ENCODE measurements at regions not wholly inside any gene's neighbourhood (a gene's known extent, or its start where the extent isn't known, plus 50 kb on each side); places are given as distances from the start of the nearest gene placed in this dataset.
"Not testable (repeated sequence)": the region's sequence is repeated elsewhere in the genome, so short reads cannot be mapped to it uniquely, and the experiment has no call there.

DNA sequence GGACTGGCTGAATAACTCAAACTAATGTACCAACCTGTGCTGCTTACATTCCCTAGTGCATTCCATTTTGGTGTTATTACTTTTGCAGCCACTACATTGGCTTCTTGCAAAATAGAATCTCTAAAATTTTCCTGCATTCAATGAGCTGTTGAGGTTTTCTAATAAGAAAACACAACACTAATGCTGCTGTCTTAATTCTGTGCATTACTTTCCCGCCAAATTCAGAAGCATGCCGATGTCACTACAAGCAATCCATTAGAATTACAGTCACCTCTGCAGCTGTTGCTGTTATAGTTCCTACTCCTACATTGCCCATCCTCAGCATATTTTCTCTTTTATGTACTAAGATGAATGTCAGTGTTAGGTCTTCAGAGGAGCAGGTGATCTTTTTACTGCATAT lies 359.5 kb downstream of the HACE1 start:
- no peak for DNase-seq

DNA sequence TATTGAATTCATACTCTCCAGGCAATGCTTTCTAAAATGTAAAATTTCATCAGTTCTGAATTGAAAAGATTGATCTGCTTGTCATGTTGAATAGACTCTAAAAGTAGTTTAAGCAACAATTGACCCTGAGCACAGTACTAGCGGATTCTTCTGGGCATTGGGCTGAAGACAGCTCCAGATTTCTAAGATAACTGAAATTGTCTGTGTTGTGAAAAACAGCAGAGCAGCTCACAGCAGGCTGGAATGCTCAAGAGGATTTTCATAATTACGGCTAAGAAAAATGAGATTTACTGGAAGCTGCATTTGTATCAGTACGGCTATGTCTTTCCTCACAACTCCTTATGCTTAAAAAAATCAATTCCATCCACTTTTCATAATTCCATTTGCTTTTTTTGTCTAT lies 373.7 kb downstream of the HACE1 start:
- no peak for DNase-seq

DNA sequence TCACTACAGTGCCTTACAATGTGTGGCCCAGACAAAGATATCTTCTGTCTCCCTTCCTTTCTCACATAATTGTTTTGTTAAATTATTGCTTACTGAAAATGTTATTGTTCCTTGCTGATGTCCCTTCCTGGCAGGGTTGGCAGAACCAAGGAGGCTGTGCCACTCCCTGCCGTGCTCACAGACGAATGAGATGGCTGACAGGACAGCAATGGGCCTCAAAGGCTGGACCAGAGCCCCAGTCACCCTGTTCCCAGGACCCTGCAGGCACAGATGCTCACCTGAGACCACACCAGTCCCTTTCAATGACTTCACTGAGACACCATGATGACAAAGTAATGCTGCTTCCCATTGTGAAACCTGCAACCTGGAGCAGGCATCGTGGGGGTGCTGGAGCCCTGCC lies 375.1 kb downstream of the HACE1 start:
- no peak for DNase-seq

DNA sequence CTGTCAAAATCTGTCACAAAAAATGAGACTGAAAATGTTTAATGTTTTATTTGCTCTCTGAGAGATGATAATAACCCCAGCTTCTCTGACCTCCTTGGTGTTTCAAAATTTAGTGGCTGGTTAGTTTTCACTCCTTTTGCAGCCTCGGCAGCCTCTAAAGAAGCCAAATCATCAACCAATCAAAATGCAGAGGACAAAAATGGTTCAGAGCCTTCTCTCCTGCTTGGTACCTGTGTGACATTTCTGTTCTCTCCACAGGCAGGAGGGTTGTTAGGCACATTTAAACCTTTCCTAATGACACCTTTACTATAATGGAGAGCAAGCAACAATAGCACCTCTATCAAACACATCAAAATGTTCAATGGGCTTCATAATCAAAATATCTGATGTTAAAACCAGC lies 375.5 kb downstream of the HACE1 start:
- DNase-seq, result no peak

DNA sequence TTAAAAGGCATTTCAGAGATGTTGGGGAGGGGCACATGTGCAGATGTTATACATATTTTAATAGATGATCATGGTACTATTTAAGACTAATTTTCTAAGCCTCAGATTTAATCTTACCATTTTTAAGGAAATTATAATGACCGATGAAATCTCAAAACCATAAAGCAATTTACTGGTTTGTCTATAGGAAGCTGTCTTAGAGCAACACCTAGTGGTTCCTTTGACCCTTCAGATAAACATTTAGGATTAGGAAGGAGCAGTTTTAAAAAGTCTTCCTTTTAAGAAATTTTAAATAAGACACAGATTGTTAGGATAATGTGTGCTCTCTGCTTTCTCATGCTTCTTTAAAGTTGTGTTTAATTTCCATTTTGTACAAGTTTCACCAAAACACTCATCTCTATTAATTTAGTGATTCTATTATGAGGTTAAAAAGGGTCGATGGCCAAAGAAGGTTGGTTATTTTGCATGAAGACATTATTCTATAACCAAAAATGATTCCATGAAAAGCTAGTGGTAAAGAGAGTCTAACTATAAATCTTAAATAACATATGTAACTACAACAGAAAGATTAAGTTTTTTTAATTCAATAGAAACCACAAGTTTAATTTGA lies 376.4 kb downstream of the HACE1 start:
- no peak for DNase-seq

DNA sequence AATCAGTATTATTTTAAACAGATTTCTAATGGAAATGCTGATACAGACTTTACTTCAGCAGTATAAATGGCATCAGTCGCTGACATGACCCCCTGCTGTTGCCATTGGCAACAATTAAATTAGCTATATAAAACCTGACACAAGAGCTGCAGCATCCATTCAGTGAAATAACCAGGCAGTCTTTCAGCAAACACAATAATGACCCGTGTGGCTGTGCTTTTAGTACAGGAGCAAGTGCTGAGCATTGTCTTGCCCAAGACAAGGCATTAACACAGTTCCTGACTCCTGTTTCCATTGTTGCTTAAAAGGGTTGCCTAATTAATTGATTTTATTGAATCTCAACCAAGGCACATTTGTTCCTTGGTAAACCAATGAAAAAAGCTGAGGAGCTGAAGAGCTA lies 382.1 kb downstream of the HACE1 start:
- DNase-seq, result no peak

DNA sequence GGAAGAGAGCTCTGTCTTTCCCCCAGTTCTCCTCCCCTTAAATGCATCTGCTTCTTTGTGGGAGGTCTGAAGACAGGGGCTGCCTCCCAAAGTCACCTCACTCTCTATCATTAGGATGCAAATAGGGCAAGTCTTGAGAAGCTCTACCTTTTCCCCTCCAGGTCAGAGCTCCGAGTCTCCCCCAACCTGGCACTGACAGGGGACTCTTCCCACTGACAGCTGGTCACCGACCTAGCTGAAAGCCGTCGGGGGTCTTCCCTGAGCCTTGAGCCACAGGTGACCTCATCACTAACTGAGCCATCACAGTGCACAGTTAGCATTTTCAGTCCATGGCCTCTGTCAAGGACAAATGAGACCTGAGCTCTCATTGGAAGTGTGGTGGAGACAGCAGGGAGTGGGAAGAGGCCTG lies 386.7 kb downstream of the HACE1 start:
- DNase-seq, result no peak

DNA sequence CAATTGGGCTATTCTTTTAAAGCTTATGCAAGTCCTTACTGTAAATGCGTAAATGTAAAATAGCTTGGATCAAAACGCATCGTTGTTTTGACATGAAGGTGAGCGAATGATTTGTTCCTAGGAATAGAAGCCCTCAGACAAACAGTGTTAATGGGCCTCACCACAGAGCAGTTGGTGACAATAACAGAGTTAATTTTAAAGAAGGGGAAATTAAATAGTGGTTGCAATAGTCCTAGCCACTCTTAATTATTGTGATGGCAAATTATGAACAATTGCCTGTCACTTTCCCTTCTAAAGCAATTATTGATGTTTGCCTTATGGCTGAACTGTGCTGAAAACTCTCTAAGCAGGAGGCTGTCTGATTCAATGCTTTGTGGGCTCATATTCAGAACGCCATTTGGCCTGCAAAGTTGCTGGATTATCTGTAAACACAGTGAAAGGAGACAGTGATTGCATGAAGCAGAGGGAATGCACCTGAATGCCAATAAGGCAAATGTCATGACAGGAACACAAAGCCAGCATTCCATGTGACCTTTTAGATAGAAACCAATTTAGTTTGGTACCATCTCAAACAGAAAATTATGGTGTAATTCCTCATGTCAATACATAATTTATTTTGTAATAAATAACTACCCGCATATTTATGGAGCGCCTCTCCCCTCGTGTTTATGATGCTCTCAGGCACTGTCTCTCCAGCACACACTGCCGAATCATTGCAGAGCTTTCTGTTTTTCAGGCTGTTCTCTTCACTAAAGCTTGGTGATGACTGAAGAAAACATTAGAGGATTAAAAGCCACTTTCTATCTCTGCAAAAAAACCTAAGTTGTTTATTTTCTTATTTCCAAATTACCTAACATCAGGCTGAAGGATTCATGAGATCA lies 387.5 kb downstream of the HACE1 start:
- DNase-seq, result no peak

DNA sequence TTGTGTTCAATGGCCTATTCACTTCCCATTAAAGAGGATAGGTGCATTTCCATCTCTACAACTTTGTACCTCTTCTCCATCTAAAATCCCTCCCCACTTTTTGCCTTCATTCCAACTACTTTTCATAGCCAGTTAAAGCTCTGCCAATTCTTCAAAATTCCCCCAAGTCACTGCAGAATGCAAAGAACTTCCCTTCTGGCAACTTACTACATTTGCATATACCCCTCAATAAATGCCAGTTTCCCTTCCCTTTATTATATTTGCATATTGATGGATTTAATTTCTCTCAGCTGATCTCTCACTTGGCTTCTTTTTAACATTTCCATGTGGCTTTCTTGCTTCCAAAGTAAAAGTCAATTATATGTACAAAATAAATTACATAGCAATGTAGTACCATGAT lies 393.4 kb downstream of the HACE1 start:
- DNase-seq, result no peak

DNA sequence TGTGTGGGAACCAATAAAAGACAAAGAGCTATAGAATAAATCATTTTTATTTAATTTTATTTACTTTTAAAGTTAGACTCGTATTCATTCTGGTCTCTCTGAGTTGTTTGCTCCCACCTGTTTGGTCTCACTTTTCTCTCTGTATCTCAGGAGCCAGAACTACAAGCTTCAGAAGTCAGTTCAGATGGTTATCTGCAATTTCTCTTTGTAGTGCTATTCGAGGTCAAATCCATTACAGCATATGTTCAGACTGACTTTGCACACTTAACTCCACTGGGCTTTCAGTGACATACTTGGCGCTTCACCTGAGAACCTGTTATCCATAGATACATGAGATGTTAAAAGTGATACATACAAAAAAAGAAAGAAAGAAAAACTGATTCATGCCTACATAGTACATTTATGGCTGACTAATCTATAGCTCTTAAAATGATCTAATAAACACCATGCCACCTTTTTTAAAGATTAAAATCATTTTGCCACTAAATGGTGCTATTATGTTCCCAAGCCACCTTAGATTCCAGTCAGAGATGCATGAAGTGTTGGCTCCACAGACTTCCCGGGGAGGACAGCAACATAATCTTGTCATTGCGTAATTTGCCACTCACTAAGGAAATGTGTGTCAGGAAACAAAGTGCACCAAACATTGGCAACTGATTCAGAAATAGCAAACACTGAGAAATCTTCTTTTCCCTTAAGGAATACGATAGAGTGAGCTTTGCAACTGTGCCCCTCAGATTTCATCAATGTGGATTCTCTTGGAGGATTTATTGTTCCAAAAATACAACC lies 396.7 kb downstream of the HACE1 start:
- no peak for DNase-seq

DNA sequence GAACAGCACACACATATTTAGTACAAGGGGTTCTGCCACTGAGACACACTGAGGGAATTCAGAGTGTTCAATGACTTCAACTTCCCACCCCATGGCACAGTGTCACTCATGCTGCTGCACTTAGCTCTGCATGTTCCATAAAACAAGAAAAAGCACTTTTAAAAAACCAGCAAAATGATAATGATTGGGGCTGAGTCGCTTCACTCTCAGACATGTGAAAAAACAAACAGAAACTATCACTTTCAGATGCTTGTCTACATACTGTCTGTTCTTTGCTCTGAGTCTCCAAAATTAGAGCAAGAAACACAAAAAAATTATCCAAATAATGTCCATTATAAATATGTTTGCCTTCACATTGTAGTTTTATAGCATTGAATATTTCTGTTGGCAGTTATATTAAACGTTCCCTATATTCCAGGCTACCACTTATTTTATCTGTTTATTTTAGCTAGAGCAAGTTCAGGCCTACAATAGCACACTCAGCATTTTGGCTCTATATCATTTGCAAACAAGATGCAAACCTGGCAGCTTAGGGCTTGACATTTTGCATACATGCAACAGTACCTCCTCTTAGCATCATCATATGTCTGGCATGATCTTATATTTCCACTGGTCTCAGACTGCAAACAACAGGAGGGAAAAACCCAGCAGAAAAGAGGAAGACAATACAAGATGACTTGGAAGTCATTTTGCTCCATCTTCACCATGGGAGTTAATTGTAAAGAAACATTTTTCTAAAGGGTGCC lies 398.8 kb downstream of the HACE1 start:
- DNase-seq, result no peak

DNA sequence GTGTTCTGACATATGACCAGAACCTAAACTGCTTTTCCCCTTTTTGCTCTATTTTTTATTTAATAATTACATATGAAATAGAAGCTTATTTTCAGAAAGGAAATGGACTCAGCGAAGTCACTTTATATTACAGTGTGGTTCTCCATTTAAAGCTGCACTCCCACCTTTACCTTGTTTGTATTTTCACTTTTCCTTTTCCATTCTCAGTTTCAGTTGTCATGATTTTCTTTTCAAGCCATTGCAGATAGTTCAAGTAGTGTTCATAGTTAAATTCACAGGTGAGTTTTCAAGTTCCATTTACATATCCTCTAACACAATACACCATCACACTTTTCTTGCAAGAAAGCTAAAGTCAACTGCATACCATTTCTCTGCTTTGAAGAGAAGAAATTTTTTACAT lies 400.2 kb downstream of the HACE1 start:
- DNase-seq, result no peak

DNA sequence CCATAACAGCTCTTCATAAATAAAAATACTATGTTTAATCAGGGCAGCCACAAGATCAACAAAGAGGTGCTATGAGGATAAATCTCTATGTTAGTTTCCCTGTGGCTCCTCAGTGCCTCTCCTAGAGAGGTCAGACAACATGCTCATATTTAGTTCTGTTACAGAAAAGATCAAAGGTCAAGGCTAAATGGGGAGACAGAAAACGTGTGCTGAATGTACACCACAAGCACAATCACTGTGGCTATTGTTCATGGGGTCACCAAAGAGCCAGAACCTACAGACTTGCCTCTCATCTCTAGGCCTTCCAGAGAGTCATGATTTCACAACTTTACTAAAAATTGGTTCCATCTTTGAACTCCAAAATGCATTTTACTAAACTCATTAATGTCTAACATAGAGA lies 409.8 kb downstream of the HACE1 start:
- DNase-seq, result no peak

DNA sequence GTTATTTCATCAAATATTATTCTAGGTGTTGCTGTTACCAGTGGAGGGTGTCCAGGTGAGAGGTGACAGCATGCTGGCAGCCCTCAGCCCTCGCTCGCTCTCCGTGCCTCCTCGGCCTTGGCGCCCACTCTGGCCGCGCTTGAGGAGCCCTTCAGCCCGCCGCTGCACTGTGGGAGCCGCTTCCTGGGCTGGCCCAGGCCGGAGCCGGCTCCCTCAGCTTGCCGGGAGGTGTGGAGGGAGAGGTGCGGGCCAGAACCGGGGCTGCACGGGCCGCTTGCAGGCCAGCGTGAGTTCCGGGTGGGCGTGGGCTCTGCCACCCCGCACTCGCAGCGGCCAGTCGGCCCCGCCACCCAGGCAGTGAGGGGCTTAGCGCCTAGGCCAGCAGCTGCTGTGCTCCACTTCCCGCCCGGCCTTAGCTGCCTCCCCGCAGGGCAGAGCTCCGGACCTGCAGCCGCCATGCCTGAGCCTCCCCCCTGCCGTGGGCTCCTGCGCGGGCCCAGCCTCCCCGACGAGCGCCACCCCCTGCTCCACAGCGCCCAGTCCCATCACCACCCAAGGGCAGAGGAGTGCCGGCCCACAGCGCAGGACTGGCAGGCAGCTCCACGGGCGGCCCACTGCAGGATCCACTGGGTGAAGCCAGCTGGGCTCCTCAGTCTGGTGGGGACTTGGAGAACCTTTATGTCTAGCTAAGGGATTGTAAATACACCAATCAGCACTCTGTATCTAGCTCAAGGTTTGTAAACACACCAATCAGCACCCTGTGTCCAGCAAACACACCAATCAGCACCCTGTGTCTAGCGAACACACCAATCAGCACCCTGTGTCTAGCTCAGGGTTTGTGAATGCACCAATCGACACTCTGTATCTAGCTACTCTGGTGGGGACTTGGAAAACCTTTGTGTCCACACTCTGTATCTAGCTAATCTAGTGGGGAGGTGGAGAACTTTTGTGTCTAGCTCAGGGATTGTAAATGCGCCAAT lies 413.3 kb downstream of the HACE1 start:
- not testable (repeated sequence) for DNase-seq

DNA sequence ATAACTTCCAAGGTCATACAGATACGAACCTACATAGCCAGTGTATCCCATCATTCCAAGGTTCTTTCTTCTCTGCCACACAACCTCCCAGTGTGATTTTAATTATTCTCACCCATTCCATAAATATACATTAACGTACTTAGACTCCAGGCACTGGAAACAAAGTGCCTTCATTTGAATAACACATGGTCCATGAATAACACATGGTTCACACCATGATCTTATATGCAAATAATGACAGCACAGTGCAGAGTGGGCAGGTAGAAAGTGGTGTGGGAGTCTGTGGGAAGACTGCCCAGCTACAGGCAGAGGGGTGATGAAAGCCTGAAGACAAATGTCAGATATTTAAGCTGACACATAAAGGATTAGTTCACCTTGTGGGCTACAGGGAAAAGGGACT lies 425.2 kb downstream of the HACE1 start:
- no peak for DNase-seq

DNA sequence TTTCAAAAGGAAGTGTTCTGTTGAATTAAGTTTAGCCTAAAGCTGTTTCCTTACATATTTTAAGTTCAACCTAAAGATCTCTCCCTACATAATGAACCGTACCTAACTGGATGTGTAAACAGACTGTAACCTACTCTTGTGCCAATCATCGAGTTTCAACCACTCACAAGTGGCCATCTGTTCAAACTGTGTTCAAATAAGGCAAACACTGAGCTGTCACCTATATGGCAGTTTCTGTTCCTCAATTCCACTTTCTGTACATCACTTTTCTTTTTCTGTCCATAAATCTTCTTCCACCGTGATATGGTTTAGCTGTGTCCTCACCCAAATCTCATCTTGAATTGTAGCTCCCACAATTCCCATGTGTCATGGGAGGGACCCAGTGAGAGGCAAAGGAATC lies 428.6 kb downstream of the HACE1 start:
- DNase-seq, result no peak

DNA sequence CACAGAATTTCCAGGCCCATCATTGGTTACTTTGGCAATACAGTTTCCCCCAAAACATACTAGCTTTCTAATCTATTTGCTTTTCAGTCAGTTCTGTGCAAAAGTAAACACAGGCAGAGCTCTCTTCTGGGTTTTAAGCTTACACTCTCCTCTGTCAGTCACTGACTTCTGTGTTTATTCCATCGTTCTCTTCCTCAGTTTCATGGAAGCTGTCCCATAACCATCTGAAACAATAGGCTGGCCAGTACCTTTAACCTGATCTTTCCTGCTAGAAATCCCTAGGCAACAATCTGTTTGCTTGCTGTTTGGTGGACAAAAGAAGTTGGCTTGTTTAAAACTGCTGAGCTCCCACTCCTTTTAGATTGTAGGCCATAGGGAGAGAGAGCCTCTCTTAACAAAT lies 431.5 kb downstream of the HACE1 start:
- DNase-seq, result no peak

DNA sequence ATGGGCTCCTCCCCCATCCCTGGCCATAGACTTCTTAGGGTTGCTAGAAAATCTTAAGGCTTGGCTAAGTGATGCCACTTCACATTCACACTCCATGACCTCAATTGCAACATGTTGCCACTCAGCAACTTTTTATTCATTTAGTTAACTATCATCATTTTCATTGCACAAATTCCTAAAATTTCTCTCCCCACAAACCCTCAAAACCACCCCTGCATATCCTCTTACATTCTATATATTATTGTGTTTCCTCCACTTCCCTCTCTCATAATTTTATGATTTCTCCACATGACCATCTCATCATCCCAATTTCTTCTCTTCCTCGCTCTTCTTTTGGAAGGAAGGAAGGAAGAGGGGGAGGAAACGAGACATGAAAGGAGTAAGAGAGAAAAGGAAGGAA lies 436.0 kb downstream of the HACE1 start:
- no peak for DNase-seq

DNA sequence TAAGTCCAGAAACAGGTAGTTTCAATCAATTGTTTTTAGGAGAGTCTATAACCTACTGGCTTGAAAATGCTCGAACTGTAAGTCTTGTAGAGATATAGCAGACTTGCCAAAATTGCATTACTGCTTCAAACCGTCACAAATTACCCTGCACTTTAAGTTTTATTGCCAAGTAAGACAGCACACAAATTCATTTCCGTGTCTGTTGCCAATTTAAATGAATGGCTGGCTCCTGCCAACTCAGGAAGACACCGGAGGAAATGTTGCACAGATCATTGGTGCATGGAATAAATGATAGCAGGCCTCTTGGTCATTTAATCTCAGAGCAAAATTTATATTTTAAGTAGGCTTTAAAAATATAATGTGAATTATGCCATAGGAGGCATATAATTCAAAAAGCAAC lies 438.1 kb downstream of the HACE1 start:
- DNase-seq, result no peak

DNA sequence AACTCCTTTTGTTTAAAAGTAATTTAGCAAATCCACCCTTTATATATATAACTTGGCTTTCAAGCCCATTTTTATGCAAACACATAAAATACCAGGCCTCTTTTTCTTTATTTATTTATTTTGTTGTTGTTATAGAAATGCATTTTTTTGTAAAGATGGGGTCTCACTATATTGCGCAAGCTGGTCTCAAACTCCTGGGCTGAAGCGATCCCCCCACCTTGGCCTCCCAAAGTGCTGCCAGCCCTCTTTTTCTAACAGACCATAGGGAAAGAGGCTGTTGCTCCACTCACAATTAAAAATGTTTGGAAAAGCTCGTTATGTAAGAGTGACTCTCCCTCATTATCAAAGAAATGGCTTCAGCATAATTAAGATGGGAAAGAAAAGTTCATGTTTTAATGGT lies 440.9 kb downstream of the HACE1 start:
- no peak for DNase-seq

DNA sequence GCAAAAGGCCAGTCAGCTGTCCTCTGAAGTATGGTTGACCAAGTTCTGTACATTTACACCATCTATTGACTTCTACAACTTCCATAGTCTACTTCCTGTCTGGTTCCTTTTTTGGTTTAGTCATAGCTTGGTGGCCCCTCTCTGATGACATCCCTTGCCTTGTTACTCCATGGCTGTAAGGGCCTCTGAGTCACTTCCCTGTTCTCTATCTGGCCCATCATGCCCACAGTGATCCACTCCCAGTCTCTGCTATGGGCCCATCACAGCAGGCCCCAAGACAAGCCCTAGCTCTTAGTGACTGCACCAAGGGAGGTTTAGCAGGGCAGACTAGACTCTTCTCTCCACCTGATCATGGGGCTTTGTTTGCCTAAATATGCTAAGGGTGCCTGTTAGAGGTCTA lies 441.6 kb downstream of the HACE1 start:
- no peak for DNase-seq

DNA sequence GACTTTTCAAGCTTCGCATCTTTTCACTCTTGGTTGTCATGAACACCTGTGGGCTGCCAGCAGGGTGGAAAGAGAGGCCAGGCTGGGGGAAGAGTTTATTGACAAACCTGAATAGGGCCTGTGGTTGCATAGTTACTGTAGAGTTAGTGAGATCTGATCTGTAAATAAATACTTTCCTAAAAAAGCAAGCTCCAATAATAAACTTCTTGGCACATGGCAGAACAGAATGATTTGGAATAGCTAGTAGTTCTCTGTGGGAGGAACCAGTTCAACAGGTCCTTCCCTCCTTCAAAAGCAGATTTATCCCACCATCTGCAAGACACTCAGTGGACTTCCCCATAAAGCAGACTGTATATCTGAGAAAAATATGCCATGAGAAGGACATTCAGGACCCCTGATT lies 445.0 kb downstream of the HACE1 start:
- no peak for DNase-seq

All from left hindlimb (tissue), 1 donor.